ENCODE measurements at regions not wholly inside any gene's neighbourhood (a gene's known extent, or its start where the extent isn't known, plus 50 kb on each side); places are given as distances from the start of the nearest gene placed in this dataset.

DNA sequence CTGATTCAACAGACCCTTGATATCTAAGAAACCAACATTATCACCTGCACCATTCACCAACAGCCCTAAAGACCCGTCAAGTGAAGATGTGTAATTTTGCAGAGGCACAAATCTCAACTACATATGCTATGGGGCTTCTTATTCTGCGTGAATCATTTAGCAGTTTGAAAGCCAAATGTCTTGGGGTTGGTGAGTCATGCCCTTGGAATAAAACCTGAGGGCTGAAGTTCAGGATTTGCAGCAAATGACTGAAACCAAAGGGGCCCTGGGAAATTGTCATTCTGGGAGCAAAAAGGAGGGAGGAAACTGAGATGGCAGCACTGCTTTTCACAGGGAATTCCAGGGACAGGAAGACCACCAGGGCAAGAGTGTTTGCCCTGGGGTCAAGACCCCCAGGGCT, 79.2 kb upstream of the TNR start:
- H3K9me3 ChIP-seq (ENCODE audit: control insufficient read depth, low read length), result no peaks in the 10 kb centered on the region
- H3K4me2 ChIP-seq (ENCODE audit: low read length), result no peak overlapping the region
- TF ChIP-seq CTCF (IDR thresholded peaks at IDR 0.05), result no peak
- no peak overlapping the region for H2AFZ ChIP-seq
- no peaks in the 10 kb centered on the region for H3K27me3 ChIP-seq (ENCODE audit: control insufficient read depth, insufficient read depth, low read length)
- H3K4me1 ChIP-seq, result no peaks in the 10 kb centered on the region
- no peaks in the 10 kb centered on the region for H3K79me2 ChIP-seq
- no peak overlapping the region for H3K4me3 ChIP-seq (ENCODE audit: low read depth, low read length)
- H3K9ac ChIP-seq, result no peak overlapping the region
- H3K27ac ChIP-seq, result no peak overlapping the region
- H3K36me3 ChIP-seq (ENCODE audit: control insufficient read depth, insufficient read depth, low read length), result no peaks in the 10 kb centered on the region

- Histone ChIP-seq H3K9ac (no peak overlapping the region), H3K4me1 (no peaks in the 10 kb centered on the region), H3K79me2 (no peaks in the 10 kb centered on the region), H3K36me3 (ENCODE audit: control insufficient read depth, insufficient read depth, low read length) (no peaks in the 10 kb centered on the region), H3K4me3 (ENCODE audit: low read depth, low read length) (no peak overlapping the region), H3K27me3 (ENCODE audit: control insufficient read depth, insufficient read depth, low read length) (no peaks in the 10 kb centered on the region), H3K27ac (no peak overlapping the region), H2AFZ (no peak overlapping the region), H3K4me2 (ENCODE audit: low read length) (no peak overlapping the region), H3K9me3 (ENCODE audit: control insufficient read depth, low read length) (no peaks in the 10 kb centered on the region)
- no peak for TF ChIP-seq CTCF (IDR thresholded peaks at IDR 0.05)
Observed at GRCh38 chr1:175820456-175821025, 77.1 kb upstream of the TNR start.

DNA sequence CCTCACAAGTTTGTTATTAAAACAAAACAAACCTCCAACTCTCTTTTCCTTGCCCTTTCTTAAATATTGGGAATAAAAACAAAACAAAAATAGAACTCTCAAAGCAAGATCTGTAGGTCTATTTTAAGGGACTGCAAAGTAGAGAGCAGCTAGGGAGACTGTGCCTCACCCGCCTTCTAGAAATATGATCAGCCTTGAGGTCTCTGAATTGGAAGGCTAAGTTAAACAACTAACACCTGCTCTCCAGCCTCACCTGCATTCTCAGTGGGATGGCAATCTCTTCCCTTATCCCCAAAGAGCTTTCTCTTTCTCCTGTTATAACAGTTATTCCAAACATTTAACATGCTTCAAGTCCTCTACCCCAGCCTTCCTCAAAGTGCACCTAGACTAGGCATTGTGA, 75.5 kb upstream of the TNR start:
- H3K36me3 ChIP-seq (ENCODE audit: control insufficient read depth, insufficient read depth, low read length), result no peaks in the 10 kb centered on the region
- no peak overlapping the region for H2AFZ ChIP-seq
- H3K4me3 ChIP-seq (ENCODE audit: low read depth, low read length), result no peak overlapping the region
- no peak for TF ChIP-seq CTCF (IDR thresholded peaks at IDR 0.05)
- H3K27ac ChIP-seq, result no peak overlapping the region
- H3K9ac ChIP-seq, result no peak overlapping the region
- no peaks in the 10 kb centered on the region for H3K9me3 ChIP-seq (ENCODE audit: control insufficient read depth, low read length)
- H3K4me1 ChIP-seq, result no peaks in the 10 kb centered on the region
- no peaks in the 10 kb centered on the region for H3K79me2 ChIP-seq
- no peaks in the 10 kb centered on the region for H3K27me3 ChIP-seq (ENCODE audit: control insufficient read depth, insufficient read depth, low read length)
- no peak overlapping the region for H3K4me2 ChIP-seq (ENCODE audit: low read length)

- Histone ChIP-seq H3K36me3 (ENCODE audit: control insufficient read depth, insufficient read depth, low read length) (no peaks in the 10 kb centered on the region), H3K27ac (no peak overlapping the region), H3K9ac (no peak overlapping the region), H2AFZ (no peak overlapping the region), H3K9me3 (ENCODE audit: control insufficient read depth, low read length) (no peaks in the 10 kb centered on the region), H3K27me3 (ENCODE audit: control insufficient read depth, insufficient read depth, low read length) (no peaks in the 10 kb centered on the region), H3K4me2 (ENCODE audit: low read length) (no peak overlapping the region), H3K79me2 (no peaks in the 10 kb centered on the region), H3K4me1 (no peaks in the 10 kb centered on the region), H3K4me3 (ENCODE audit: low read depth, low read length) (no peak overlapping the region)
- no peak for TF ChIP-seq CTCF (IDR thresholded peaks at IDR 0.05)
Observed at GRCh38 chr1:175817445-175817844, 74.0 kb upstream of the TNR start.

DNA sequence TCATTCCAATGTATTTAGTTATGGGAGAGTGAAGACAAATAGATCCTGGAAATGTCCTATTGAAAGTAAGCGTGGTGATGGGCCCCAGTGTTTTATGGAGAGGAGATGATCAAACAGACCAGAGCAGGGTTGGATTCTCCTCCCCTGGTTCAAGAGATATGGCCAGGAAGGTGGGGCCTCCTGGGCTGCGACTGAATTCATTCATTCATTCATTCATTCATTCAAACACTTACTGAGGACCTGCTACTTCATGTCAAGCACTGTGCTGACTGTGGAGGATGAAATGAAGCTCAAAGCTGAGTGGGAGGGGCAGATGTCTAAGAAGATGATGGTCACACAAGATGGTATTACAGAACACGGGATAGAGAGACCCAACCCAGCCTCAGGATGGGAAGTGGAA, 71.5 kb upstream of the TNR start:
- no peaks in the 10 kb centered on the region for H3K4me1 ChIP-seq
- no peak overlapping the region for H3K4me3 ChIP-seq (ENCODE audit: low read depth, low read length)
- no peaks in the 10 kb centered on the region for H3K9me3 ChIP-seq (ENCODE audit: control insufficient read depth, low read length)
- H3K4me2 ChIP-seq (ENCODE audit: low read length), result no peak overlapping the region
- no peak overlapping the region for H3K9ac ChIP-seq
- no peaks in the 10 kb centered on the region for H3K79me2 ChIP-seq
- no peaks in the 10 kb centered on the region for H3K36me3 ChIP-seq (ENCODE audit: control insufficient read depth, insufficient read depth, low read length)
- H3K27me3 ChIP-seq (ENCODE audit: control insufficient read depth, insufficient read depth, low read length), result no peaks in the 10 kb centered on the region
- H3K27ac ChIP-seq, result no peak overlapping the region
- no peak overlapping the region for H2AFZ ChIP-seq
- TF ChIP-seq CTCF (IDR thresholded peaks at IDR 0.05), result no peak
